ENCODE measurements at regions not wholly inside any gene's neighbourhood (a gene's known extent, or its start where the extent isn't known, plus 50 kb on each side); places are given as distances from the start of the nearest gene placed in this dataset.

DNA sequence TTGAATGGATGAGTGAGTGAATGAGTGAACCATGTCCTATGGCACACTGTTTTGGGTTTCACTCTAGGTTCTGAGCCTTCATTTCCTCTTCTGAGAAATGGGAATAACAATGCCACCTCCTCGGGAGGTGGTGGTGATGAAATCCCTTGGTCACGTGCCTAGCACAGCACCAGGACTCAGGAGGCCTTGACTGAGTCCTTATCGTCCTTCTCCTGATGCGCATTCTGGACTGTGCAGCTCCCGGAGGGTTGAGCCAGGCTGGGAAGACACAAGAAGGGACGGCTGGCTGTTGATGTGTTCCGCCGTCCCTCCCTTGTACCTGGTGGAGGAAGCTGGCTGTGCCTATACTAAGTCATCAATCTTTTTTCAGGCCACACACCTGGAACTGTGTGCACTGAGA, 437.3 kb downstream of the ZNF521 start:
- TF ChIP-seq, protein P1, sequence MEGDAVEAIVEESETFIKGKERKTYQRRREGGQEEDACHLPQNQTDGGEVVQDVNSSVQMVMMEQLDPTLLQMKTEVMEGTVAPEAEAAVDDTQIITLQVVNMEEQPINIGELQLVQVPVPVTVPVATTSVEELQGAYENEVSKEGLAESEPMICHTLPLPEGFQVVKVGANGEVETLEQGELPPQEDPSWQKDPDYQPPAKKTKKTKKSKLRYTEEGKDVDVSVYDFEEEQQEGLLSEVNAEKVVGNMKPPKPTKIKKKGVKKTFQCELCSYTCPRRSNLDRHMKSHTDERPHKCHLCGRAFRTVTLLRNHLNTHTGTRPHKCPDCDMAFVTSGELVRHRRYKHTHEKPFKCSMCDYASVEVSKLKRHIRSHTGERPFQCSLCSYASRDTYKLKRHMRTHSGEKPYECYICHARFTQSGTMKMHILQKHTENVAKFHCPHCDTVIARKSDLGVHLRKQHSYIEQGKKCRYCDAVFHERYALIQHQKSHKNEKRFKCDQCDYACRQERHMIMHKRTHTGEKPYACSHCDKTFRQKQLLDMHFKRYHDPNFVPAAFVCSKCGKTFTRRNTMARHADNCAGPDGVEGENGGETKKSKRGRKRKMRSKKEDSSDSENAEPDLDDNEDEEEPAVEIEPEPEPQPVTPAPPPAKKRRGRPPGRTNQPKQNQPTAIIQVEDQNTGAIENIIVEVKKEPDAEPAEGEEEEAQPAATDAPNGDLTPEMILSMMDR (IDR thresholded peaks at IDR 0.05), result no peak
- TF ChIP-seq POLR2AphosphoS5 (IDR thresholded peaks at IDR 0.05) (no peak), POLR2A (IDR thresholded peaks at IDR 0.05; ENCODE audit: low read depth) (no peak)
